ENCODE measurements at regions not wholly inside any gene's neighbourhood (a gene's known extent, or its start where the extent isn't known, plus 50 kb on each side); places are given as distances from the start of the nearest gene placed in this dataset.

DNA sequence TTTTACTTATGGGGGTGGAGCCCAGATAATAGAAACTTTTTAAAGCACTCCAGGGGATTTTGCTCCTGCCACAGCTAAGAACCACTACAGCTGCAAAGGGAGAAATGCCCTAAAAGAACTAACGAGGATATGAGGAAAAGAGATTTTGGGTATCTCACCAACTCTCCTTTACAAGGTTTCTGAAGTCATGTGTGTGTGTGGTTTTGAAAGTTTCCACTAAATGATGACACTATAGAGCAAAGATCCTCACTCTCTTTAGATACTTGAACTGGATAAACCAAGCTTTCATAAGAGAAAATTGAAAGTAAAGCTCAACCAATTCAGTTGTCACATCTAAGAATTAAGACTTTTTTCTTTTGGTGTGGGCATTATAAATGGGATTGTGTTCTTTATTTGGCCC is 455.3 kb upstream of the ALCAM start:
- TF ChIP-seq, protein P1, sequence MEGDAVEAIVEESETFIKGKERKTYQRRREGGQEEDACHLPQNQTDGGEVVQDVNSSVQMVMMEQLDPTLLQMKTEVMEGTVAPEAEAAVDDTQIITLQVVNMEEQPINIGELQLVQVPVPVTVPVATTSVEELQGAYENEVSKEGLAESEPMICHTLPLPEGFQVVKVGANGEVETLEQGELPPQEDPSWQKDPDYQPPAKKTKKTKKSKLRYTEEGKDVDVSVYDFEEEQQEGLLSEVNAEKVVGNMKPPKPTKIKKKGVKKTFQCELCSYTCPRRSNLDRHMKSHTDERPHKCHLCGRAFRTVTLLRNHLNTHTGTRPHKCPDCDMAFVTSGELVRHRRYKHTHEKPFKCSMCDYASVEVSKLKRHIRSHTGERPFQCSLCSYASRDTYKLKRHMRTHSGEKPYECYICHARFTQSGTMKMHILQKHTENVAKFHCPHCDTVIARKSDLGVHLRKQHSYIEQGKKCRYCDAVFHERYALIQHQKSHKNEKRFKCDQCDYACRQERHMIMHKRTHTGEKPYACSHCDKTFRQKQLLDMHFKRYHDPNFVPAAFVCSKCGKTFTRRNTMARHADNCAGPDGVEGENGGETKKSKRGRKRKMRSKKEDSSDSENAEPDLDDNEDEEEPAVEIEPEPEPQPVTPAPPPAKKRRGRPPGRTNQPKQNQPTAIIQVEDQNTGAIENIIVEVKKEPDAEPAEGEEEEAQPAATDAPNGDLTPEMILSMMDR (IDR thresholded peaks at IDR 0.05; ENCODE audit: poor library complexity, severe bottlenecking): no peak
- no peak for TF ChIP-seq MXI1 (conservative IDR thresholded peaks at IDR 0.05; ENCODE audit: poor library complexity, severe bottlenecking)
